PC-3 (cell line): ENCODE measurements at regions not wholly inside any gene's neighbourhood (a gene's known extent, or its start where the extent isn't known, plus 50 kb on each side); places are given as distances from the start of the nearest gene placed in this dataset.

Source experiments
- ATAC-seq: fragments of 200-7000 bp; cut with Tn5 transposase; 2 replicates; pipeline ENCODE4 v1.9.1; 2020; ENCODE audit warnings: mild to moderate bottlenecking, moderate library complexity
- BruUV-seq: library from RNA; stranded (reverse); fragments of 400-500 nt; replicated peaks from 2 replicates; lab custom pipeline; 2021; lab: Mats Ljungman, UMichigan
- CTCF ChIA-PET: fragments of 300-600 bp; sonication (Branson Sonifier 250); formaldehyde crosslinking; loops from one replicate; lab custom pipeline; 2022; ENCODE audit warnings: antibody characterized with exemption; lab: Charles Lee
- POLR2A ChIA-PET: fragments of 300-600 bp; sonication (Branson Sonifier 250); formaldehyde crosslinking; loops from one replicate; lab custom pipeline; 2022; ENCODE audit warnings: antibody characterized with exemption; ENCODE audit not compliant: unreplicated experiment; lab: Charles Lee
- DNase-seq: peaks from one replicate; pipeline ENCODE4 v3.0.0-alpha.2; 2015
- H2AFZ ChIP-seq: fragments of 300-600 bp; sonication (generic); 2 replicates; pipeline ENCODE4 v1.6.0; 2016; ENCODE audit warnings: antibody characterized with exemption, low read length
- H3F3A ChIP-seq: fragments of 300-600 bp; sonication (generic); one replicate; pipeline ENCODE4 v1.6.0; 2017; ENCODE audit warnings: antibody characterized with exemption, low read length, control low read depth, mild to moderate bottlenecking; ENCODE audit not compliant: unreplicated experiment
- H3K27ac ChIP-seq: fragments of 300-600 bp; sonication (generic); 2 replicates; pipeline ENCODE4 v1.5.1; 2016; ENCODE audit warnings: mild to moderate bottlenecking, low read length
- H3K27me3 ChIP-seq: fragments of 300-600 bp; sonication (generic); 2 replicates; pipeline ENCODE4 v1.6.1; 2016; ENCODE audit warnings: low read length, mixed read lengths
- H3K36me3 ChIP-seq: fragments of 300-600 bp; sonication (generic); 2 replicates; pipeline ENCODE4 v1.6.1; 2016; ENCODE audit warnings: low read depth, mixed run types, low read length, mixed read lengths
- H3K4me1 ChIP-seq: fragments of 300-600 bp; sonication (generic); 2 replicates; pipeline ENCODE4 v1.5.1; 2016; ENCODE audit warnings: low read length; ENCODE audit not compliant: insufficient read depth
- H3K4me2 ChIP-seq: fragments of 300-600 bp; sonication (generic); 2 replicates; pipeline ENCODE4 v1.6.0; 2016; ENCODE audit warnings: low read length
- H3K4me3 ChIP-seq: fragments of 300-600 bp; sonication (generic); 2 replicates; pipeline ENCODE4 v1.5.1; 2016; ENCODE audit warnings: mild to moderate bottlenecking, low read length, mixed read lengths
- H3K79me2 ChIP-seq: fragments of 300-600 bp; sonication (generic); 2 replicates; pipeline ENCODE4 v1.6.1; 2017; ENCODE audit warnings: low read length, mixed read lengths
- H3K9ac ChIP-seq: fragments of 300-600 bp; sonication (generic); 2 replicates; pipeline ENCODE4 v1.6.0; 2016; ENCODE audit warnings: mild to moderate bottlenecking, low read length
- H3K9me2 ChIP-seq: fragments of 300-600 bp; sonication (generic); replicated peaks from 2 replicates; pipeline ENCODE4 v1.6.1; 2016; ENCODE audit warnings: mixed run types, low read length, mixed read lengths
- H3K9me3 ChIP-seq: fragments of 300-600 bp; sonication (generic); 2 replicates; pipeline ENCODE4 v1.6.1; 2016; ENCODE audit warnings: low read length, mixed read lengths
- H4K20me1 ChIP-seq: fragments of 300-600 bp; sonication (generic); 2 replicates; pipeline ENCODE4 v1.6.1; 2016; ENCODE audit warnings: low read length, mixed read lengths
- EZH2 ChIP-seq: fragments of 300-600 bp; sonication (generic); IDR thresholded peaks from one replicate; pipeline ENCODE4 v1.6.1; 2017; ENCODE audit warnings: antibody characterized with exemption, mild to moderate bottlenecking, low read length; ENCODE audit not compliant: unreplicated experiment
- EZH2phosphoT487 ChIP-seq: fragments of 300-600 bp; sonication (generic); IDR thresholded peaks from 2 replicates; pipeline ENCODE4 v1.6.1; 2018; ENCODE audit warnings: mild to moderate bottlenecking, antibody characterized with exemption, low read length, borderline replicate concordance
- intact Hi-C: fragments of 100-400 bp; cut with micrococcal nuclease; formaldehyde crosslinking; loops from 2 replicates; pipeline ENCODE4 v1.9.0; 2023
- TF ChIP-seq, protein P1 (sequence below): fragments of 300-600 bp; sonication (generic); conservative IDR thresholded peaks from 2 replicates; pipeline ENCODE4 v1.5.1; 2017; ENCODE audit warnings: antibody characterized with exemption, low read depth, mild to moderate bottlenecking, low read length

DNA sequence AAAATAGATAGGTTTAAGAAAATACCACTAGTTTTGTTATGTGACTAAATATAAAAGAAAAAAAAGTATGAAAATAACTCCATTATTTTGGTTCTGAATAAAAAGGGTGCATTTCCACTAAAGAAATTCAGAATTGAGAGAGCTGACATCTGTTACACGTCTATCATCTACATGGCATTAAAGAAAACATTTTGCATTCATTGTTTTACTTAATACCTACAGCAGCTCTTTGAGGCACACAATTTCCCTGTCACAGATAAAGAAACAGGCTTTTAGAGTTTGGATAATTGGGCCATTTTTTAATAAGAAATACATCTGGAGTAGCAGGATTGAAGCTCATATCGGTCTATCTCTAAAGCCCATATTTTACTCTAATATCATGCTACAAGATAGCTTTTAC lies 145.7 kb upstream of the LUZP2 start:
- no peaks in the 10 kb centered on the region for H3K36me3 ChIP-seq
- ChIA-PET CTCF (no interaction called here), POLR2A (no interaction called here)
- DNase-seq (no peak), ATAC-seq (no peak)
- H3K9ac ChIP-seq, result no peak overlapping the region
- no peaks in the 10 kb centered on the region for H3K9me2 ChIP-seq
- H3K27ac ChIP-seq, result no peak overlapping the region
- no peaks in the 10 kb centered on the region for H3K27me3 ChIP-seq
- no peaks in the 10 kb centered on the region for H3K4me1 ChIP-seq
- no peaks in the 10 kb centered on the region for H4K20me1 ChIP-seq
- no peak overlapping the region for H3K4me2 ChIP-seq
- no TSS peak for BruUV-seq
- H3K79me2 ChIP-seq, result no peaks in the 10 kb centered on the region
- H3K9me3 ChIP-seq, result no peaks in the 10 kb centered on the region
- TF ChIP-seq EZH2 (no peak), EZH2phosphoT487 (no peak)
- TF ChIP-seq, protein P1, sequence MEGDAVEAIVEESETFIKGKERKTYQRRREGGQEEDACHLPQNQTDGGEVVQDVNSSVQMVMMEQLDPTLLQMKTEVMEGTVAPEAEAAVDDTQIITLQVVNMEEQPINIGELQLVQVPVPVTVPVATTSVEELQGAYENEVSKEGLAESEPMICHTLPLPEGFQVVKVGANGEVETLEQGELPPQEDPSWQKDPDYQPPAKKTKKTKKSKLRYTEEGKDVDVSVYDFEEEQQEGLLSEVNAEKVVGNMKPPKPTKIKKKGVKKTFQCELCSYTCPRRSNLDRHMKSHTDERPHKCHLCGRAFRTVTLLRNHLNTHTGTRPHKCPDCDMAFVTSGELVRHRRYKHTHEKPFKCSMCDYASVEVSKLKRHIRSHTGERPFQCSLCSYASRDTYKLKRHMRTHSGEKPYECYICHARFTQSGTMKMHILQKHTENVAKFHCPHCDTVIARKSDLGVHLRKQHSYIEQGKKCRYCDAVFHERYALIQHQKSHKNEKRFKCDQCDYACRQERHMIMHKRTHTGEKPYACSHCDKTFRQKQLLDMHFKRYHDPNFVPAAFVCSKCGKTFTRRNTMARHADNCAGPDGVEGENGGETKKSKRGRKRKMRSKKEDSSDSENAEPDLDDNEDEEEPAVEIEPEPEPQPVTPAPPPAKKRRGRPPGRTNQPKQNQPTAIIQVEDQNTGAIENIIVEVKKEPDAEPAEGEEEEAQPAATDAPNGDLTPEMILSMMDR, result no peak
- no peaks in the 10 kb centered on the region for H3F3A ChIP-seq
- intact Hi-C loops, result no loop called here
- H2AFZ ChIP-seq, result no peak overlapping the region
- no peak overlapping the region for H3K4me3 ChIP-seq

DNA sequence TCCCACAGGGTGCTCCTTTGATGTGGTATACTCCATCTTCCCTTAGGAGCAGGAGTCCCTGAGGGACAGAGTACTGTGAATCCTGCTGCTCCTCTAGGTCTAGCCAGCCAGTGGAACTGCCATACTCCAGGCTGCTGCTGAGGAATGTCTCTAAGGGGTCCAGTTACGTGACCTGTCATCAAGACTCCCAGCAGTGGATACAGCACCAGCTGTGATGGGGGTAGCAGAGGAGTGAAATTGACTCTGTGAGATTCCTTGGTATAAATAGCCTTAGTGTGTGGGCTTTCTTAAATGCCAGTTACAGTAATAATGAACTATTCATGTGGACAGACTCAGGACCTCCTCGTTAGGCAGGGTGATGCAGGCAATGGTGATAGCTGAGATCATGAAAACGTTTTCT lies 140.4 kb upstream of the LUZP2 start:
- Histone ChIP-seq H3K36me3 (no peaks in the 10 kb centered on the region), H3K9me2 (no peaks in the 10 kb centered on the region), H3K4me1 (no peaks in the 10 kb centered on the region), H3F3A (no peaks in the 10 kb centered on the region), H3K9me3 (no peaks in the 10 kb centered on the region), H3K27ac (no peak overlapping the region), H3K27me3 (no peaks in the 10 kb centered on the region), H3K79me2 (no peaks in the 10 kb centered on the region), H3K4me3 (no peak overlapping the region), H3K9ac (no peak overlapping the region), H2AFZ (no peak overlapping the region), H3K4me2 (no peak overlapping the region), H4K20me1 (no peaks in the 10 kb centered on the region)
- DNase-seq, result no peak
- no TSS peak for BruUV-seq
- TF ChIP-seq EZH2, result no peak
- TF ChIP-seq, protein P1, result no peak
- no peak for TF ChIP-seq EZH2phosphoT487
- ATAC-seq, result no peak
- ChIA-PET POLR2A (no interaction called here), CTCF (no interaction called here)
- intact Hi-C loops, result no loop called here

DNA sequence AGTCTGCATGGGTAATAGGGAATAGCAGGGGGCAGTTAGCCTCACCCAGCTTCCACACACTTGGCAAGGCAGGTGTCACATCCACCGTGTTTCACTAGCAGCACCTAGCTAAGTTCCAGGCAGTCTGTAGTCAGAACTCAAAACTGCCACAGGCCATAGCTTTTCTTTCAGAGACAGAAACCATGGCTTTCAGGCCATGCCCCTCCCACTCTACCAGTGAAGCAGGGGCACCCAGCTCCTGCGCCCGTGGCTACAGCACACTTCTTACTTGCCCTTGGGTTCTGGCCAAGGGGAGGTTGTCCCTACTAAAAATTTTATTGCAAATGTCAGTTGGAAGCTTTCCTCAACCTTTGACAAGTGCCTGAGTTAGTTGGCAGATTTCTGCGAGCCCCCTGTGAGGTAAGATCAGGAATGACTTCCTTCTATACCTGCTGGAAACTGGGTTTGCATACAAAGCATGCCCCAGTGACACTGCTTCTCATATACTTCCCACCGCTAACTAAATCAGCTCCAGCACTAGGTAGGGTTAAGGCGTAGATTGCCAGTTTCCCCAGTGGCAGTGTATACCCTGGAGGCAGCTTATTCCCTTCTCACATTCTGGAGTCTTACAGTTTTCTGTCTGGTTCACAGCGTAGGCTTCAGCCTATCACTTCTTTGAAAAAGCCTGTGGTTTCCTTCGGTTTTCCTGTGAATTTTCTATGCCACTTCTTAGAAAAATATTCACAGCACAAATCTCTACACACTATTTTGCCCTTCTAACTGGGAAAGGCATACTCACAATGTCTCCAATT lies 139.0 kb upstream of the LUZP2 start:
- Histone ChIP-seq H3K9me2 (no peaks in the 10 kb centered on the region), H3K4me1 (no peaks in the 10 kb centered on the region), H3K79me2 (no peaks in the 10 kb centered on the region), H3K9me3 (no peaks in the 10 kb centered on the region), H3K9ac (no peak overlapping the region), H3K27ac (no peak overlapping the region), H3K4me3 (no peak overlapping the region), H2AFZ (no peak overlapping the region), H4K20me1 (no peaks in the 10 kb centered on the region), H3K4me2 (no peak overlapping the region), H3K27me3 (no peaks in the 10 kb centered on the region), H3F3A (no peaks in the 10 kb centered on the region), H3K36me3 (no peaks in the 10 kb centered on the region)
- TF ChIP-seq, protein P1, result no peak
- TF ChIP-seq EZH2phosphoT487, result no peak
- no peak for TF ChIP-seq EZH2
- ATAC-seq (no peak), DNase-seq (no peak)
- no TSS peak for BruUV-seq
- ChIA-PET CTCF (no interaction called here), POLR2A (interaction anchor here (0.6 kb wide), 1 partner anchor 878 kb away, joined by 3 read pairs; no protein-coding TSS in a partner anchor)
- intact Hi-C loops, result no loop called here
